ENCODE measurements at regions not wholly inside any gene's neighbourhood (a gene's known extent, or its start where the extent isn't known, plus 50 kb on each side); places are given as distances from the start of the nearest gene placed in this dataset.

GRCh38 chr14:81677736-81678135, 144.1 kb upstream of the SEL1L start:
- TF ChIP-seq CTCF (IDR thresholded peaks at IDR 0.05): no peak
- no peak for TF ChIP-seq POLR2A (IDR thresholded peaks at IDR 0.05)
